HG03039 (cell line): ENCODE measurements at regions not wholly inside any gene's neighbourhood (a gene's known extent, or its start where the extent isn't known, plus 50 kb on each side); places are given as distances from the start of the nearest gene placed in this dataset.

ENCODE experiments used
- ATAC-seq: cut with Tn5 transposase; IDR thresholded peaks from one replicate; pipeline ENCODE4 v1.9.1; 2021; ENCODE audit warnings: mild to moderate bottlenecking, moderate library complexity; ENCODE audit not compliant: unreplicated experiment

- no peak for ATAC-seq
Observed at GRCh38 chr3:177724020-177724638, 526.8 kb upstream of the TBL1XR1 start.

- no peak for ATAC-seq
Observed at GRCh38 chr3:177725165-177725564, 527.9 kb upstream of the TBL1XR1 start.

- ATAC-seq: no peak
Observed at GRCh38 chr3:177726807-177727206, 529.5 kb upstream of the TBL1XR1 start.

- ATAC-seq: no peak
Observed at GRCh38 chr3:177729956-177730681, 532.8 kb upstream of the TBL1XR1 start.

GRCh38 chr3:177730814-177731213, 533.5 kb upstream of the TBL1XR1 start:
- ATAC-seq: no peak

GRCh38 chr3:177731644-177732268, 534.5 kb upstream of the TBL1XR1 start:
- ATAC-seq: no peak

GRCh38 chr3:177733233-177733632, 536.0 kb upstream of the TBL1XR1 start:
- no peak for ATAC-seq

GRCh38 chr3:177733936-177734335, 536.7 kb upstream of the TBL1XR1 start:
- no peak for ATAC-seq

- no peak for ATAC-seq
Observed at GRCh38 chr3:177735431-177735830, 538.1 kb upstream of the TBL1XR1 start.

GRCh38 chr3:177739461-177739860, 542.2 kb upstream of the TBL1XR1 start:
- ATAC-seq: no peak

GRCh38 chr3:177740254-177740653, 543.0 kb upstream of the TBL1XR1 start:
- ATAC-seq: no peak

- ATAC-seq: peak; percentile 94
Observed at GRCh38 chr3:177742273-177742672, 545.0 kb upstream of the TBL1XR1 start.

GRCh38 chr3:177743173-177743890, 546.0 kb upstream of the TBL1XR1 start:
- no peak for ATAC-seq

GRCh38 chr3:177744873-177745606, 547.8 kb upstream of the TBL1XR1 start:
- no peak for ATAC-seq

- no peak for ATAC-seq
Observed at GRCh38 chr3:177745607-177746005, 548.3 kb upstream of the TBL1XR1 start.

- ATAC-seq: no peak
Observed at GRCh38 chr3:177746337-177746933, 549.2 kb upstream of the TBL1XR1 start.

- ATAC-seq: no peak
Observed at GRCh38 chr3:177749836-177750235, 552.6 kb upstream of the TBL1XR1 start.

- no peak for ATAC-seq
Observed at GRCh38 chr3:177750436-177750835, 553.2 kb upstream of the TBL1XR1 start.

- no peak for ATAC-seq
Observed at GRCh38 chr3:177751770-177752169, 554.5 kb upstream of the TBL1XR1 start.

- no peak for ATAC-seq
Observed at GRCh38 chr3:177752831-177753230, 555.5 kb upstream of the TBL1XR1 start.
